ENCODE measurements at regions not wholly inside any gene's neighbourhood (a gene's known extent, or its start where the extent isn't known, plus 50 kb on each side); places are given as distances from the start of the nearest gene placed in this dataset.

DNA sequence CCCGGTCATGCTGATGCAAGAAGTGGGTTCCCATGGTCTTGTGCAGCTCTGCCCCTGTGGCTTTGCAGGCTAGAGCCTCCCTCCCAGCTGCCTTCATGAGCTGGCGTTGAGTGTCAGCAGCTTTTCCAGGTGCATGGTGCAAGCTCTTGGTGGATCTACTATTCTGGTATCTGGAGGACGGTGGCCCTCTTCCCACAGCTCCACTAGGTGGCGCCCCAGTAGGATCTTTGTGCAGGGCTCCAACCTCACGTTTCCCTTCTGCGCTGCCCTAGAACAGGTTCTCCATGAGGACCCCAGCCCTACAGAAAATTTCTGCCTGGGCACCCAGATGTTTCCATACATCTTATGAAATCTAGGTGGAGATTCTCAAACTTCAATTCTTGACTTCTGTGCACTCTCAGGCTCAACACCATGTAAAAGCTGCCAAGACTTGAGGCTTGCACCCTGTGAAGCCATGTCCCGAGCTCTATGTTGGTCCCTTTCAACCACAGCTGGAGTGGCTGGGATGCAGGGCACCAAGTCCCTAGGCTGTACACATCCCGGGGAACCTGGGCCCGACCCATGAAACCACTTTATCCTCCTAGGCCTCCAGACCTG lies 238.4 kb upstream of the MDFIC2 start:
- DNase-seq, result peak; percentile 43

DNA sequence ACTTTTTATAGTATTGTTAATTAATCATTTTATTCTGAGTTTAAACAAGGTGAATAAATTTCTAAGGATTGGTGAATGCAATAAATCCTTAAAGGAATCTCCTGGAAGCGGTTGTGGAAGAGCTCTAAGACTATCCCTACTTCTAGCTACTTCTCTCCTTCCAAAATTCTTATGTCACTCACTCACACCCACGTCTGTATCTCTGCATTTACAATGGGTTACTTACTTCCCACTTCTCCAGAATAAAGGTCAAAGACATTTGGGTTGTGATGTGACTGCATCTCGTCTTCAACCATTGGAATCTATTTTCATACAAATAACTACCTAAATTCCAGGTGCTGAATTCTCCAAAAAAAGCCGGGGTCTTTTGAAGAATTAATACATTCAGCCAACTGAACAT lies 234.2 kb upstream of the MDFIC2 start:
- DNase-seq, result no peak

DNA sequence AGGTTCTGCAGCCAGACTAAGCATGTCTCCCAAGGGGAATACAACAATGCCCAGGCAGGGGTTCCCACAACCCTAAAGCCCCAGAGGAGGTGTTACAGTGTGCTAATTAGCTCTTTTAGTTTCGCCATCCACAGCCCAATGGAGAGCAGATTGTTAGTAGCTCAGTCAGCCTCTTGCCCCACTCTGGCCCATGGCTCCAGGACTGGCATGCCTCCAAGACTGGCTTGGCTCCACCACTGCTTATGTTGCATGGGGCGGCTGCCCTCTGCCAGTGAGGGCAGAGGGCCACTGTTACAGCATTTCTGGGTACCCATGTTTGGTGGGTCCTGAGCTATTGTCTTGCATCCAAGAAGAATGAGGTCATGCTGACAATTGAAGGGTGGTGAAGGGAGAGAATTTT lies 231.1 kb upstream of the MDFIC2 start:
- no peak for DNase-seq

DNA sequence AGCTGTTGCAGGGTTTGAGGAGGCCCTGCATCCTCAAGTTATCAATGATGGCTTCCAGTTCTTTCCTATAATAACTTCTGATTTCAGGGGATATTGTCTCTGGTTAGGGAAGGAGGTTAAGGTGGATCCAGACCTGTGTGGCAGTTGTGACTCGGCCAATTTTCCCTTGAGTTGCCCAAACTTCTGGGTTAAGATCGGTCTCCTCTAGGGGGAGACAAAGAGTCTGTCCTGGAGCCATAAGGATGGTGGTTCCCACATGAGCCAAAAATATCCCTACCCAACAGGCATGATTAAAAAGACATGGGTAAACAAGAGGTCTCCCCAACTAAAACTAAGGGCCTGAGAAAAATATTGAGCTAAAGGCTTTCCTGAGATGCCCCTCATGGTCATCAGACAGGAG lies 227.5 kb upstream of the MDFIC2 start:
- no peak for DNase-seq

DNA sequence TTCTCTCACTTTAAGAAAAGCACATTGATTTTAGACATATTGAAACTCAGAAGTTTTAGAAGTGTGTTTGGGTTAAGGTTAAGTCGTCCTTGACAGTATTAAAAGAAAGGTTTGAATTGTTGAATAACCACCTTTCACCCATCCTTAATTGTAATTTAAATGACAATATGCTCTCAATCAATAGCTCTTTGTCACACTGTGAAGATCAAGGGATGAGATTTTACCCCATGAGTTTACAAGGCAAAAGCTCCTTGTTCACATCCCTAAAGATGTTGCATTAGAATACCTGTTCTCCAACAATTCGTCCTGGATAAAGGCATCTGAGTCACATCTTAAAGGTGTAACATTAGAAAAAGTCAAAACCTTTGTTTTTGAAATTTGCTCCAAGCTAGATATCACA lies 220.4 kb upstream of the MDFIC2 start:
- DNase-seq, result no peak

DNA sequence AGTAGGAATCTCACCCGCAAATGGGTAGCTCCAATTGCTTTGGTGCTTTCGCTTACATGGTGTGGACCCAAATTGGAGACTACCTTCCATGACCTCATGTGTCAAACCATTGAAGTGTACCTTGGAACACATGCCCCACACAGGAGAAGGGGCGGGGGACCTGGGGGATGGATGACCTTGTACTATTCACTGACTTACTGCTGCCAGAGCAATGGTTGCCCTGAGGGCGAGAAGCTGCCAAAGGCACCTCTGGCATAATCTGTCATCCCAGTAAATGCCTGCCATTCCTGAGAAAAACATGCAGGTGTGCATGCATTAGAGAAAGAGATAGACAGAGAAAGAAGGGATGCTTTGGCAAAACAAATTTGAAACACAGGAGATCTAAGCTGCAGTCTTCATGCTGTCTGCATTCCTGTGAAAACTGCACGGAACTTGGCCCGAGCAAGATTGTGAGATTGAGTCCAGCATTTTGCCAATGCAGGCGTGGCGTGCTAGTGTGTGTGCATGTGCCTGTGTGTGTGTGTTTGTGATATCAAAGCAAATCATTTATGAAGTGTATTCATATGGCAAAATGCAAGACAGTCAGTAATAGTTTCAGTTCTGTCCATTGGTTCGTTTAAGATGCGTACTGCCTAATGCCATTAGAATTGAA lies 219.5 kb upstream of the MDFIC2 start:
- no peak for DNase-seq

DNA sequence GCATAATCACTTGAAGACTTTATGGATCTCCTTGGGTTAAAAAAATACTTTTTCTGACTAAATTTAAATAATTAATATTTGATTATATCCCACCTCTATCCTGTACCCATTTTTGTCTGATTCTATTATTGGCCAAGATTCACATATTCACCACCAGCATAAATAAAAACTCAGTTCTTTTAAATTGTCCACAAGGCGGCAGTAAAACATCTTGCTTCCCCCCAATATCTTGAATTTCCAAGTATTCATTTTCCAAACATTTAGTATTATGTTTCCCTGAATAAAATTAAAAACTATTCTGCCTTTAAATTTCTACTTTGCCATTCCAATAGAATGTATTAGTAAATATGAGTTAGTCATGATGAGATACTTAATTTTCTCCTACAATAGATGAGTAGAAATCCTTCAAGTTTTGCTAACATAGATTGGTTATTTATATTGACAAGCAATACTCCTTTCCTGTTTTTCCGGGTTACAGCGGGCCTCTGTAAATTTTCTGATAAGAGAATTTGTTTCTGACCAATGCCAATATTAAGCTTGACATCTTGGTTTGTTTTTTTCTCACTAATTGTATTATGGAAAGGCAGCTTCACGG lies 218.7 kb upstream of the MDFIC2 start:
- DNase-seq, result no peak

DNA sequence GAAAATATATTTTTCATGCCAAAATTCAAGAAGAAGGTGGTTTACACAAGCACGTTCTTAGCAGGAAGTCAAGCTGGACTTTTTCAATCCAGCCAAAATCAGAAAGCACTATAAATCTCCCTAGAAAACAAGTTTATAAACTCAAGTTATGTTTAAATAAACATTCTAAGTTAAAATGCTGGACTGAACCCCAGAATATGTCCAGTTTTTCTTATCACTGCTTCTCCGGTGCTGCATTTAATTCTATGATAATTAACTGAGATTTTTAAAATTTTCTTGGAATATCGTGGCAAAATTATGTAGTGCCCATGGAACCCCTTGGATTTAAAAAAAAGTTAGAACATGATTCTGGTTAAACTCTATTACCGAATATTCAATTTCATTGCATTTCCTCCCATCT lies 218.2 kb upstream of the MDFIC2 start:
- no peak for DNase-seq

DNA sequence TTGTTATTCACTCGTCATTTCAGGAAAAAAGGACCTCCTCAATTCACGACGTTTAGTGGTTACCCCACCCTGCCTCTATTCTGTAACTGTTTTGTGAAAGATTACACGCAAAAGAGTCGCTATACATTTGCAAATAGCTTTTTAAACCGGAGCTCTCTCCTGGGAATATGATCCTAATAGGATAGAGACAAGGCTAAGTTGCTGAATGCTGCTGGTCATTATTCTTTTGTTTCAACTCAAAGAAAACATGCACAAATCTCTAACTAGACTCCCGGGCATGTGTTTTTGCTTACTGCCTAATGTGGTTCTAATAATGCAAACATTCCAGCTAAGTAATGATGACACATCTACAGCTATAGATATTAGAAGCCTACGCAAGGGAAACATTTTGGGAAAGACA lies 214.6 kb upstream of the MDFIC2 start:
- DNase-seq, result no peak

DNA sequence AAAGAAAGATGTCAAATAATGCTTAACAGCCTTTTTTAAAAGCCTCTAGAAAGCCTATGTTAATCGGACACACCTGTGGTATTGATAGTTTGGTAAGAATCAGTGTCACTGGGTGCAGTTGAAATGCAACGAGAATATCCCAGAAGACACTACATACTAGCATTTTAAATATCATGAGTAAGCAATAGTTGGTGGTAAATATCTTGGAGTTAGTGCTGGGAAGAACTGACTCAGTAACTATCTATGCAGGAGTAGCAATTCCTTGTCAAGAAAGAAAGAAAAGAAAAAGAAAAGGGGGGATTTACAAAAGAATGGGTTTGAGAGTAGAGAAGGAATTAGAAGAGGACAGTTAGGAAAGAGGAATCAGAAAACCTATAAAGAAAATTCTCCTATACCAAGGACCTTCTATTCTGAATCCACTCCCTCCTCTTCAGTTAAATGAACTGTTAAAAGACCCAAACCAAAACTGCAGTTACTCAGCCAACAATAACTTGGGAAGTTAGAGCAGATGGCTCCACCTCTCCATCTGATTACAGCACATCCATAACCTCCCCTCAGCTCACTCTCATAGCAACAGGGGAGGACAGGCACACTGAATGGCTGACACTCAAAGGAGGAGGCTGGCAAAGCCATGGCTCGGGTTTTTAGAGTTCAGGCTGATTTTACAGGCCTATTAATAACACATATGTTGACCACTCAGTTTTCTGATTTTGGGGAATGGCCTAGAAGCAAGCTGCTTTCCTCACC lies 207.6 kb upstream of the MDFIC2 start:
- DNase-seq, result no peak

DNA sequence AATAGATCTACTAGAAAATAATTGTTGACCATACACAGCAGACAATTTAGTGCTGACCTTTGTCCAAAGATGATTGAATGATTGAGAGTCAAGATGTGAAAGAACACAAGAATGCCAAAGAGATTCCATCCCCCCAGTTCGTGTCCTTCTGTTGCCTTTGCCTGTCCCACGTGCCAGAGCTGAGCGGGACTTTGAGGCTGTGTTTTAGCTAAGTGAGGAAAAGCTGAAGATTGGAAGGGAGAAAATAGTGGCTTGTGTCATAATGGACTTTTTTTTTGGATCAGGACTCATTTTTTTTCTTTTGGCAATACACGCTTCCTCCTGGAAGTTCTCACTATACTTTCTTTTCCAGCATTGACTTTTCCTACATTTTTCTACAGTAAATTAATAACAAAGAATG lies 206.6 kb upstream of the MDFIC2 start:
- DNase-seq, result peak; percentile 33

DNA sequence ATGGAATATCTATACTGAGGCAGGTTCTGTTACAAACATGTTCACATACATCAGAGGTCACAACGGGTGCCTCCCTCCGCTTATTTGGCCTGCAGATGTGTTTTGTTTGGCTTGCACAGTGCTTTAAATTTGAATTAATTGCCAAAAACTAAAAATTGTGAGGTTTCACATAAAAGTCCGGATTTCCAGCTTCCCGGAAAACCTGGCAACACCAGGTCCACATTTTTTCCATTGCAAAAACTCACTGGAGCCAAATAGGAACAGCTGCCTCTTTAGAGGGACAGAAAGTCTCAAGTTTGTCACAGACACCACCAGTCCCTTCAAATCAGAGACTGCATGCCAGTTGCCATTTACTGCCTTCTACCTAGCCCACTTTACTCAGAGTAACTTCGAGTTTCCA lies 205.9 kb upstream of the MDFIC2 start:
- DNase-seq, result peak; percentile 65

DNA sequence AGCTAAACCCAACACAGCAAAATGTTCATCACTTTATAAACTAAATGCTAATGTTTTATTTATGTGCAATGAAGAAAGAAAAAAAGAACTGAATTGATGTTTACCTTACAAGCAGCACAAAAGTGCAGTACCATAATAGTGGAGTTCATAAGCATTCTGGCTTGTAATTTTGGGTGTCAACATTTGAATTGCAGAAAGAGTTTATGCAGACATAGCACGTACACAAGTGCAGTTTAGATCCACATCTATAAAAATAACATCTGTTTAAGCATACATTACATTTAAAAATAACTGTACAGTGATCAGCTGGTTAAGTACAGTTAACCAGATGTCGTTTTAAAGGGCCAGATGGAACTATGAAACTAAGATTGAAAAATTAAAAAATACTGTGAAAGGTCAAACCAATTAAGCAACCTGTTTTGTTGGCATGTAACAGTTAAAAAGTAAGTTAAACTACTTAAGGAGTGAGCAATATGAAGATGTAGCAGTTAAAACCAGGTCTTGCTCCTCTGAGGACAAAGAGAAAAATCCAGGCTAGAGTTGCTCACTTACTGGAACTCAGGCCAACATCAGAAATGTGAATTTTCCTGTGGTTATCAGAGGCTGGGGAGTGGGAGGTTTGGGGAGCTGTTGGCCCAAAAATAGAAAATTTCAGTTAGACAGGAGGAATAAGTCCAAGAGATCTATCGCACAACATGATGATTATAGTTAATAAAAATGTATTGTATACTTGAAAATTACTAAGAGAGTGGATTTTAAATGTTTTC lies 204.9 kb upstream of the MDFIC2 start:
- DNase-seq, result no peak

DNA sequence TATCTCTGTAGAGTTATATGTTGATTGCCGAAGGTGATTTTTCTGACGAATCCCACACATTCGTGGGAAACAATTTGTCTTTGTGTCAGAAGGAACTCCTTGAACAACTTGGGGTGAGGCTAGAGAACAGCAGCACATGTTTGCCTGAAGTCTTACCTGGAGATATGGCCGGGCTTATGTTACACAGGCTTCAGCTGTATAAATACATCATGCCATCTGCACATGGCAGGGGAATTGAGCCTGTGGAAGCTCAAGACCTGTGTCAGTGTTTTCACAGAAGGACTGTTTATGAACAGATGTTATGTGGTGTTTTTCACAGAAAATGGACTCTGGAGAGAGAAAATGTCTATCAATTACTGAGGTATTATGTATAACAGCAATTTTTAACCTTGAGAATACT lies 203.6 kb upstream of the MDFIC2 start:
- no peak for DNase-seq

DNA sequence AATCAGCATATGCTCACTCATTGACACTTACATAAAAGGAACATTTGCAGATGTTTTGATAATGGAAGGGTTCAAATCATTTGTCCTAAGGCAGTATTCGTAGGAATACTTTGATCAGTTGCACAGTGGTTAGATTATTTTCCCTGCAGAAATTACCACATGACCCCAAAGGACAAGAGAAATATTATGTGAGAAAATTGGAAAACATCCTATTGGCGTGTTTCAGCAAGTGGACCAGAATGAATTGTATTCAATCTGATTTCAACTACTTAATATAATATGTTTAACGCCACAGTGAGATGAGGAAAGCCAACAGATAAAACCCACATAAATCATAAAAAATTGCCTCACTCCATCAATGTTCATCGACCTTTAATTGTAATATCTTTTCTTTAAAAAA lies 195.0 kb upstream of the MDFIC2 start:
- no peak for DNase-seq

DNA sequence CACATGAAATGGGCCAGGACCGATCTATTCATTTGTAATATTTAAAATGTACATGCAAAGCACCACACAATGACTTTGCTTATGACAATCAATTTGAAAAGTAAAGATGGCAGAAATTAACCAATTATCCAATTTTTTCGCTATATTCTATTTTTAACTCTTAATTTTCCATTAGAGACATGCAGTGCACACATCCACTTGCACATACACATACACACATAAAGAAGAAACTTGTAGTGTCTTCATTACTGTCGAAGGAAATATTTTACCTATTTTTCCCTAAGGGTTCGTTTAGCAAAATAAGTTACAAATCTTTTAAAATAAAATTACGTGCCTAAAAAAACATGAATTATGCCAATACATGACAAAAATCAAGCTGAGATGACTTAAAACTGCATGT lies 194.3 kb upstream of the MDFIC2 start:
- no peak for DNase-seq

DNA sequence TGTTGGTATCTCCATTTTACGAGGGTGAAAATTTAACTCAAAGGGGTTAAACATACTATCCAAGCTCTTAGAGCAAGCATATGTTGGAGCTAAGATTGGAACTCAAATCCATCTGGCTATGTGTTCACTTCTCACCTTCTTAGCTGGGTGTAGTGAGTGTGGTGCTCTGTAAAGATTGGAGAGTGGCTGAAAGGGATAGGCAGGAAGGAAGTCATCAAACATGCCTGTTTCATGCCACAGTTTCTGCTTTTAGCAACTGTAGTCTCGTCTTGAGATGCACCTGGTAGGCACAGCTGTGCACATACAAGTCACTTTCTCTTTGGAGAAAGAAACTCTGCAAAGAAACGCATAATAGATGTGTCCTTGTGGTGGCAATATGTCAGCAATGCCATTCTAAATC lies 189.1 kb upstream of the MDFIC2 start:
- DNase-seq, result no peak

DNA sequence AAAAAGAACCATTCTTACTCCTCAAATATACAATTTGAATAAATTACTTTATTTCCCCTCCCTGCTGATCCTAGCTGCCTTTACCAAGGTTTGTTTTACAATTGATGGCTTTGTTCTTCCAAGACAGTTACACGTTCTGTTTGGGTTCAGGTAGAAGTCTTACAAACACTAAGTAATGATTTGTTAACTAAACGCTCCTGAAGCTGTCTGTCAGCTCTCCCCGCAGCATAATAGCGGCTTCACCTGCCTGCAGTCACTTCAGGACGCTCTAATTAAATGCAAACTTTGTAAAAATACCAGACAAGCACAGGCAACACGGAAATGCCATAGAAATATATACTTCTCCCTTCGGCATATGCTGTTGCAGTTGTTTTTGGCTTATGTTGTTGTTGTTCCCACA lies 176.4 kb upstream of the MDFIC2 start:
- DNase-seq, result no peak

DNA sequence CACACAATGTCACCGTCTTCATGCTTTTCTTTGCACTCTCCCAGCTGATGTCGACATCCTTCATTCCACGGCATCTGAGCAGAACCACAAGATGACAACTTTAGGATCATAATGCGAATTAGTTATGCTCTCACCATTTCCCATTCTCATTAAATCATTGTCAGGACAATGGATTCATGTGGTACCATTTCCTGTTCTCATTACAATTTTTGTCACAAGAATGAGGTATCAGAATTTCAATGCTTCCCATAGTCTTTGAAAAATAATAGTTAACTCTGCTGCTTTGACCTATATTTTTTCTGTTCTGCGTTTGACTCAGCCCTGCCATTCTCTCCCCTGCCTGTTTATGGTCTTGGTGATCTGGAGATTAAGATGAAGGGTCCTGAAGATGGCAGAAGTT lies 175.7 kb upstream of the MDFIC2 start:
- no peak for DNase-seq

DNA sequence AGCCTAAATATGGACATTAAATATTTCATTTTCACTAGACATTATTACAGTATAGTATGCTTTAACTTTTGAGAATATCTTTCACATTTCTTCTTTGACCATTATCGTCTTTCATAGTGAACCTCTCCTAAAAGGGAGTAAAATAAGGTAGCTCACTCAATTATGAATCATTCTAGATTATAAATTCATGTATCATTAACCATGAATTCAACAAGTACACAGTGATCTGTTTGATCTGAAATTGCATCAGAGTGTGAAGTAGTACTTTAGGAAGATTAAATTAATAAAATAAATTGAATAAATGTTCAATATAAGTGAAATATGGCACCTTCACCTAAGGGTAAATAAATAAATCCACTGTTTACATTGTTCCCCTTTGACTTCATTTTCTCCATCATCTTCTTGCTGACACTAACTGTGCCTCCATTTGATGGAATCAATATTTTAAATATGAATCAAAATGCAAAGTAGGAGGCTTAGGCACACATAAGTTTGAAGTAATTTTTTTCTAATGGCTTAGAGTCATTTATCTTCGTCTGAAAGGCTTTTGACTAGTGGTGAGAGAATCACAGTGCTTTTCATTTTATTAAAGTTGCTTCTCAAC lies 174.1 kb upstream of the MDFIC2 start:
- no peak for DNase-seq

DNA sequence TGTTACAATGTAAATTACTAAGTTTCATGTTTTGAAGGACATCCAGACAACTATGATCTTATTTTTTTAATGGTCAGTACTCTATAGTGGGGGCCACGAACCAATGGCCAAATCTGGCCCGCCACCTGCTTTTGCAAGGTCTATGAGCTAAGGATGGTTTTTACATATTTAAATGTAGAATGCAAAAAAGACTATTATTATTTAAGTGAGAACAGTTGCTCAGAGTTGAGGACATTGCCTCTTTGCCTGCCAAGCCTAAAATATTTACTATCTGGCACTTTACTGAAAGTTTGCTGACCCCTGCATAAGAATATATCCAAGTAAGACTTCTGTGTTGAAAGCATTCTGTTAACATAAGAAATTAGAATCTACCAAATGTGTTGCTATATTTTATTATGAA lies 163.7 kb upstream of the MDFIC2 start:
- no peak for DNase-seq

DNA sequence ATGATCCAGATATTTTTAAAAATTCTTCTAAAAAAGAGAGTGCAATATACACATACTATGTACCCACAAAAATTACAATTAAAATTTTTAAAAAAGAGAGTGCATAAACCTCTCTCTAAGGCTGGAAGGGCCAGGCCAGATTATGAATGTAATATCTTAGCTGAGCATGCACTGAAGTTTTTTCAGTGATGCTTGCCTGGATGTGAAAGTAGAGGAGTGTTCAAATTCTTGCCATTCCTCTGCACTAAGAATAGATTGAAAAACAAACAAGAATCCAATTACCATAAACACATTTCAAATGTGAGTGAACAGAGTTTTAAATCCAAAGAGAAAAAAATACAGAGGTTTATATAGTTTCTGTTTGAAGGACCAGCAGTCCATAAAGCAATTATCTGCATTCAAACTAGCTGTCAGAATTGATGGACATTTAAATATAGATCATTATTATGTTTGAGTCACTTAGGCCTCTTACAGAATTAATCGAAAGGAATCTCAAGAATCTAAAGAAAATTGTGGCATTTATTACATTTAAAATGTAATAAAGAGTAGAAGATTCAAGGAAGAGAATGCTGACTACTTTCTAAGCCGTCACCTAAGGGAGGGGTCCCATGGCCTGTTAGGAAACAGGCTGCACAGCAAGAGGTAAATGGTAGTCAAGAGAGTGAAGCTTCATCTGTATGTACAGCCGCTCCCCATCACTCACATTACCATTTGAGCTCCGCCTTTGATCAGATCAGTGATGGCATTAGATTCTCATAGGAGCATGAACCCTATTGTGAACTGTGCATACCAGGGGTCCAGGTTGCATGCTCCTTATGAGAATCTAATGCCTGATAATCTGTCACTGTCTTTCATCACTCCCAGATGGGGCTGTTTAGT lies 159.3 kb upstream of the MDFIC2 start:
- DNase-seq, result no peak
